GM23338 (cell line): ENCODE measurements at regions not wholly inside any gene's neighbourhood (a gene's known extent, or its start where the extent isn't known, plus 50 kb on each side); places are given as distances from the start of the nearest gene placed in this dataset.

Experiments
- ATAC-seq: fragments of 200-7000 bp; cut with Tn5 transposase; 3 replicates; pipeline ENCODE4 v1.9.1; 2020
- DNase-seq: peaks from one replicate; pipeline ENCODE4 v3.0.0-alpha.2; 2015; ENCODE audit warnings: low spot score
- H2AFZ ChIP-seq: fragments of 200-600 bp; sonication (generic); 2 replicates; pipeline ENCODE4 v1.8.0; 2016; ENCODE audit warnings: antibody characterized with exemption, mild to moderate bottlenecking, moderate library complexity
- H3F3A ChIP-seq: fragments of 200-600 bp; sonication (generic); replicated peaks from 2 replicates; pipeline ENCODE4 v1.8.0; 2017; ENCODE audit warnings: antibody characterized with exemption, mixed run types, low read depth
- H3K27ac ChIP-seq: fragments of 200-600 bp; sonication (generic); 2 replicates; pipeline ENCODE4 v1.6.1; 2016; ENCODE audit warnings: low read depth
- H3K27me3 ChIP-seq: fragments of 200-600 bp; sonication (generic); 2 replicates; pipeline ENCODE4 v1.8.0; 2016; ENCODE audit warnings: mild to moderate bottlenecking, mixed run types, moderate library complexity; ENCODE audit not compliant: insufficient read depth
- H3K36me3 ChIP-seq: fragments of 200-600 bp; sonication (generic); 2 replicates; pipeline ENCODE4 v1.8.0; 2016; ENCODE audit warnings: mild to moderate bottlenecking; ENCODE audit not compliant: insufficient read depth
- H3K4me1 ChIP-seq: fragments of 200-600 bp; sonication (generic); 2 replicates; pipeline ENCODE4 v1.8.0; 2016; ENCODE audit warnings: mild to moderate bottlenecking, moderate library complexity; ENCODE audit not compliant: insufficient read depth
- H3K4me2 ChIP-seq: fragments of 200-600 bp; sonication (generic); 2 replicates; pipeline ENCODE4 v1.7.1; 2017; ENCODE audit warnings: mixed run types
- H3K4me3 ChIP-seq: fragments of 200-600 bp; sonication (generic); 2 replicates; pipeline ENCODE4 v1.6.1; 2016; ENCODE audit warnings: mixed run types
- H3K79me2 ChIP-seq: fragments of 200-600 bp; sonication (generic); replicated peaks from 2 replicates; pipeline ENCODE4 v1.8.0; 2017; ENCODE audit warnings: mild to moderate bottlenecking; ENCODE audit not compliant: insufficient read depth
- H3K9me2 ChIP-seq: fragments of 200-600 bp; sonication (generic); 2 replicates; pipeline ENCODE4 v1.8.0; 2017; ENCODE audit not compliant: insufficient read depth
- H4K20me1 ChIP-seq: fragments of 200-600 bp; sonication (generic); replicated peaks from 2 replicates; pipeline ENCODE4 v1.8.0; 2017; ENCODE audit warnings: mild to moderate bottlenecking; ENCODE audit not compliant: insufficient read depth
- H3K27ac Mint-ChIP-seq: 2 replicates; pipeline ENCODE4 v1.8.0; 2020; ENCODE audit warnings: inconsistent platforms, mild to moderate bottlenecking, moderate library complexity, mixed read lengths
- H3K27me3 Mint-ChIP-seq: 3 replicates; pipeline ENCODE4 v1.8.0; 2022; ENCODE audit warnings: low read depth, mild to moderate bottlenecking, moderate library complexity, mixed read lengths, inconsistent platforms; ENCODE audit not compliant: insufficient read depth, poor library complexity
- H3K36me3 Mint-ChIP-seq: 3 replicates; pipeline ENCODE4 v1.8.0; 2021; ENCODE audit warnings: low read depth, mild to moderate bottlenecking, inconsistent platforms, moderate library complexity, mixed read lengths
- H3K4me1 Mint-ChIP-seq: 3 replicates; pipeline ENCODE4 v1.8.0; 2020; ENCODE audit warnings: mild to moderate bottlenecking, inconsistent platforms, mixed read lengths
- H3K4me3 Mint-ChIP-seq: 3 replicates; pipeline ENCODE4 v1.8.0; 2021; ENCODE audit warnings: moderate library complexity, mild to moderate bottlenecking, inconsistent platforms, mixed read lengths
- H3K9me3 Mint-ChIP-seq: 3 replicates; pipeline ENCODE4 v1.8.0; 2020; ENCODE audit warnings: moderate library complexity, mild to moderate bottlenecking, inconsistent platforms, mixed read lengths
- CREB1 ChIP-seq: fragments of 250-450 bp; sonication (Bioruptor Pico); IDR thresholded peaks from 2 replicates; pipeline ENCODE4 v1.5.0; 2020; ENCODE audit warnings: low read depth, mild to moderate bottlenecking, moderate library complexity
- CTCF ChIP-seq, 2 experiments: fragments of 200-600 bp in 1 of 2; sonication (generic) in 1 of 2; conservative IDR thresholded peaks; 2 replicates each; pipeline versions ENCODE4 v1.5.1 to v1.6.1; 2016 to 2017; ENCODE audit warnings: antibody characterized with exemption in 2 of 2, low read depth in 2 of 2, mild to moderate bottlenecking in 2 of 2, moderate library complexity in 1 of 2
- EZH2 ChIP-seq: fragments of 200-600 bp; sonication (generic); IDR thresholded peaks from one replicate; pipeline ENCODE4 v1.8.0; 2017; ENCODE audit warnings: antibody characterized with exemption, mild to moderate bottlenecking, low read depth; ENCODE audit not compliant: unreplicated experiment
- EZH2phosphoT487 ChIP-seq: fragments of 200-600 bp; sonication (generic); IDR thresholded peaks from one replicate; pipeline ENCODE4 v1.8.1; 2018; ENCODE audit warnings: antibody characterized with exemption; ENCODE audit not compliant: unreplicated experiment
- JUNB ChIP-seq: IDR thresholded peaks from one replicate; pipeline ENCODE4 v1.6.1; 2016; ENCODE audit warnings: antibody characterized with exemption; ENCODE audit not compliant: unreplicated experiment
- NANOG ChIP-seq: IDR thresholded peaks from 2 replicates; pipeline ENCODE4 v1.6.1; 2016; ENCODE audit warnings: antibody characterized with exemption, borderline replicate concordance
- POLR2AphosphoS5 ChIP-seq: IDR thresholded peaks from 2 replicates; pipeline ENCODE4 v1.6.1; 2016; ENCODE audit warnings: antibody characterized with exemption, low read depth
- STAT1 ChIP-seq: IDR thresholded peaks from one replicate; pipeline ENCODE4 v1.6.1; 2016; ENCODE audit warnings: antibody characterized with exemption; ENCODE audit not compliant: unreplicated experiment
- ZNF331 ChIP-seq: fragments of 250-450 bp; sonication (Bioruptor Pico); IDR thresholded peaks from 2 replicates; pipeline ENCODE4 v1.5.0; 2020; ENCODE audit warnings: low read depth, mild to moderate bottlenecking, moderate library complexity
- ZNF462 ChIP-seq: fragments of 250-450 bp; sonication (Bioruptor Pico); IDR thresholded peaks from 2 replicates; pipeline ENCODE4 v1.5.0; 2020; ENCODE audit warnings: mild to moderate bottlenecking, moderate library complexity
- TF ChIP-seq, protein P1 (sequence below): IDR thresholded peaks from 2 replicates; pipeline ENCODE4 v1.6.1; 2016; ENCODE audit warnings: antibody characterized with exemption

DNA sequence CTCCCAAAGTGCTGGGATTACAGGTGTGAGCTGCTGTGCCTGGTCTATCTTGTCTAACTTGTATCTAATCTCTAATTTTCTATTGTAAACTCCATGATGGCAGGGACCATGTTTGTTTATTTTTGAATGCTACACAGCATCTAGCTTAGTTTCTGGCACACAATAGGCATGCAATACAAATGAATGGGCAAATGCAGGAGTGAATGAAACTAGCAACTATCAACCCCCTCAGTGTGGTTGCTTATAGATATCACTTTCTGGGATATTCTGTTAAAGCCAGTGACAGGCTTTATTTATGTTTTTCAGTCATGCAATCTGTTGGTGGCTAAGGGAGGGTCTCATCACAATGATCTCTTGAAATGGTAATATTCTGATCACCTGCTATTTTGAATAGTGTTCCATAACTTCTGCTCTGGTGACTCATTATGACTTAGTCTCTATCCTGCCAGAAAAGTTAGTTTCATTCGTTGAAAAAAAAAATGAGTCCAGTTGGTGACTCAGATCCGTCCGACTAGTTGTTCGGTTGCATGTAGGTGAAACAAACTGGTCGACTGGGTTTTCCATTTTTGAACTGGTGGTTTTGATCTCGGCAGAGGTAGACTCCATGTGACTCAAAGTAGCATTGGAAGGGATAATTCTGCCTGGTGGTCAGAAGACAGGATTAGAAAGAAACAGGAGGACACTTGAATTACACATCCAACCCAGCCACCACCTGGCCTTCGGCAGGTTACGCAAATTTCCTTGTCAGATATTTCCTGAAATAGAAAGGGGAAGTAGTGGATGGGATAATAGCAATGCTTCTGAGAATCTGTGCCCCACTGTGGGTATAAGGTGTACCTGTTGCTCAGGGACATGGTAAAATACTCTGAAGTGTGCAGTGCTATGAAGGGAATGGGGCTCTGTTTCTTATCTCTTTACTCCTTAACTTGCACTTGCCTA is 76.8 kb downstream of the GATA3 start:
- no peak overlapping the region for H3K4me2 ChIP-seq
- H3K4me3 ChIP-seq, result no peak overlapping the region
- H3K9me2 ChIP-seq, result no peaks in the 10 kb centered on the region
- no peaks in the 10 kb centered on the region for H4K20me1 ChIP-seq
- no peaks in the 10 kb centered on the region for H3K4me1 Mint-ChIP-seq
- no peaks in the 10 kb centered on the region for H3F3A ChIP-seq
- H3K27ac ChIP-seq, result no peak overlapping the region
- no peak overlapping the region for H3K4me3 Mint-ChIP-seq
- no peak overlapping the region for H2AFZ ChIP-seq
- peaks cover 3% of the 10 kb centered on the region for H3K27me3 Mint-ChIP-seq
- no peaks in the 10 kb centered on the region for H3K27me3 ChIP-seq
- no peaks in the 10 kb centered on the region for H3K9me3 Mint-ChIP-seq
- no peak overlapping the region for H3K27ac Mint-ChIP-seq
- H3K36me3 ChIP-seq, result no peaks in the 10 kb centered on the region
- no peak for TF ChIP-seq EZH2
- TF ChIP-seq ZNF462 (CRISPR knock-in tag), result no peak
- no peak for TF ChIP-seq ZNF331 (CRISPR knock-in tag)
- TF ChIP-seq POLR2AphosphoS5, result no peak
- TF ChIP-seq, protein P1, sequence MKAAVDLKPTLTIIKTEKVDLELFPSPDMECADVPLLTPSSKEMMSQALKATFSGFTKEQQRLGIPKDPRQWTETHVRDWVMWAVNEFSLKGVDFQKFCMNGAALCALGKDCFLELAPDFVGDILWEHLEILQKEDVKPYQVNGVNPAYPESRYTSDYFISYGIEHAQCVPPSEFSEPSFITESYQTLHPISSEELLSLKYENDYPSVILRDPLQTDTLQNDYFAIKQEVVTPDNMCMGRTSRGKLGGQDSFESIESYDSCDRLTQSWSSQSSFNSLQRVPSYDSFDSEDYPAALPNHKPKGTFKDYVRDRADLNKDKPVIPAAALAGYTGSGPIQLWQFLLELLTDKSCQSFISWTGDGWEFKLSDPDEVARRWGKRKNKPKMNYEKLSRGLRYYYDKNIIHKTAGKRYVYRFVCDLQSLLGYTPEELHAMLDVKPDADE, result no peak
- no peak for TF ChIP-seq JUNB
- TF ChIP-seq STAT1, result no peak
- no peak for TF ChIP-seq CTCF (conservative IDR thresholded peaks at IDR 0.05; ENCODE audit: low read depth in 2 of 2)
- TF ChIP-seq EZH2phosphoT487, result no peak
- TF ChIP-seq NANOG, result no peak
- TF ChIP-seq CREB1 (CRISPR knock-in tag), result no peak
- ATAC-seq (no peak), DNase-seq (no peak)
- no peaks in the 10 kb centered on the region for H3K36me3 Mint-ChIP-seq
- no peaks in the 10 kb centered on the region for H3K79me2 ChIP-seq
- H3K4me1 ChIP-seq, result no peaks in the 10 kb centered on the region
